ENCODE measurements at regions not wholly inside any gene's neighbourhood (a gene's known extent, or its start where the extent isn't known, plus 50 kb on each side); places are given as distances from the start of the nearest gene placed in this dataset.

DNA sequence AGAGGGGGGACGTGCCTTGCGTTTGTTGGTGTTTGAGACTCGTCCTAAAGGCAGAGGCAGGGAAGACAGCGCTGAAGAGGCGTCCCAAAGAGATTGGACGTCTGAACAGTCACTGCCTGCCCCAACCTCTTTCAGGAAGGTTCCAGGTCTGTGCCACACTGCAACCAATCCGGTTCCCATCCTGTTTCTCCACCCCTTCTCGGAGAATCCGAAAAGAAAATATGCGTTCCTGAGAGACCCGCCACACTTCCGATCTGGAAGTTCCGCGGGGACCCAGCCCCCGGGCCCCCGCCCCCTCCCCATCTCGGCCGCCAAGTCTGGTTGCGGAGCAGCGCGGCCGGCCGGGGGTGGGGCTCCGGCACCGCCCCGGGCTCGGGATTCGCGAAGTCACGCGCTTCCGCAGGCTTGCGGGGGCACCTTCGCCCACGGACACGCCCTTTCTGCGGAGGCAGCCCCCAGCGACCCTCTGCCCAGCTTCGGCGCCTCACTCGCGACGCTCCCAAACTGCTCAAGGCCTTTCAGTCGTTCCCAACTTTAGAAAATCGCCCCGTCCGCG lies 124.5 kb upstream of the DPYD start:
- no peak for ATAC-seq (ENCODE audit: low FRiP score)
- no peak for TF ChIP-seq CTCF (IDR thresholded peaks at IDR 0.05)
- DNase-seq (ENCODE audit: low spot score): no peak

DNA sequence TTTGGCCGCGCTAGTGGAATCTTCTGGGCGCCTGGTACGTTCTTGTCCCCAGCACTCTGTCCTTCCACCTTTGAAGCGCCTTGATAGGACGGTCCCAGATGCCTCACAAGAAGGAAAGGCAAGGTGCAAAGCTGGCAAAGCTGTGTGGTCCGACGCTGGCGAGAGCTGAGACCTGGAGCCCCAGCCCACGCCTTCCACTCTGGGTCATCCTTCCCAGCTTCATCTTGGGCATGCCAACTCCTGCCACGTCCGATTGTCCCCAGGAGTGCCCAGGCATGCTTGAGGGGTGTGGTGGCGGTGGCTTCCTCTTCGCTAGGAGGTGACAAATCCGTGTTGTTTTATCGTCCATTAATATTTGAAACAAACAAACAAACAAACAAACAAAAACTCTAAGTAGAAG lies 123.9 kb upstream of the DPYD start:
- no peak for TF ChIP-seq CTCF (IDR thresholded peaks at IDR 0.05)
- DNase-seq (ENCODE audit: low spot score): no peak
- no peak for ATAC-seq (ENCODE audit: low FRiP score)

GRCh38 chr1:98044071-98044697 lies 123.3 kb upstream of the DPYD start:
- DNase-seq (ENCODE audit: low spot score) (no peak), ATAC-seq (ENCODE audit: low FRiP score) (no peak)
- TF ChIP-seq CTCF (IDR thresholded peaks at IDR 0.05): no peak

GRCh38 chr1:98035602-98036002 lies 114.8 kb upstream of the DPYD start:
- ATAC-seq (ENCODE audit: low FRiP score): no peak
- TF ChIP-seq CTCF (IDR thresholded peaks at IDR 0.05): no peak

GRCh38 chr1:98034505-98034904 lies 113.7 kb upstream of the DPYD start:
- no peak for TF ChIP-seq CTCF (IDR thresholded peaks at IDR 0.05)
- DNase-seq (ENCODE audit: low spot score) (no peak), ATAC-seq (ENCODE audit: low FRiP score) (peak; percentile 73)

More at GRCh38 chr1:98035602-98036002, 114.8 kb upstream of the DPYD start:
- DNase-seq (ENCODE audit: low spot score): no peak

DNA sequence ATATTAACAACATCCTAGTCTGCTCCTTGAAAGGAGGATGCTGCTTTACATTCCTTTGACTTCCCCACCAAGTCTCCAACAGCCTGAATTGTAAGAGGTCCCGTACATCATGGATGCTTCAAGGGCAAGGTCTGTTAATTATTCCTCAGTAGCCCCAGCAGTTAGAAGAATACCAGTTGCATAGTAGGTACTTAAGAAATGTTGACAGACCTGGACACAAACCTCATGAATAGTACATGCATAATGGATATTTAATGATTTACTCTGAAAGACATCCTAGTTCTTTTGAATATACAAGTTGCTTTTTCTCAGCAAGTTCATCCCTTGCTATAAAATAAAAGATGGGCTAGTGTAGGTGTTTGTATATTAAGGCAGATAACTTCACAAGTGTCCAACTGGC lies 112.1 kb upstream of the DPYD start:
- no peak for TF ChIP-seq CTCF (IDR thresholded peaks at IDR 0.05)
- DNase-seq (ENCODE audit: low spot score): no peak
- no peak for ATAC-seq (ENCODE audit: low FRiP score)

GRCh38 chr1:98030976-98031375 lies 110.1 kb upstream of the DPYD start:
- ATAC-seq (ENCODE audit: low FRiP score) (no peak), DNase-seq (ENCODE audit: low spot score) (no peak)
- TF ChIP-seq CTCF (IDR thresholded peaks at IDR 0.05): no peak

Data from omental fat pad (tissue), 3 donors.